ENCODE measurements at regions not wholly inside any gene's neighbourhood (a gene's known extent, or its start where the extent isn't known, plus 50 kb on each side); places are given as distances from the start of the nearest gene placed in this dataset.
"Not testable (repeated sequence)": the region's sequence is repeated elsewhere in the genome, so short reads cannot be mapped to it uniquely, and the experiment has no call there.

DNA sequence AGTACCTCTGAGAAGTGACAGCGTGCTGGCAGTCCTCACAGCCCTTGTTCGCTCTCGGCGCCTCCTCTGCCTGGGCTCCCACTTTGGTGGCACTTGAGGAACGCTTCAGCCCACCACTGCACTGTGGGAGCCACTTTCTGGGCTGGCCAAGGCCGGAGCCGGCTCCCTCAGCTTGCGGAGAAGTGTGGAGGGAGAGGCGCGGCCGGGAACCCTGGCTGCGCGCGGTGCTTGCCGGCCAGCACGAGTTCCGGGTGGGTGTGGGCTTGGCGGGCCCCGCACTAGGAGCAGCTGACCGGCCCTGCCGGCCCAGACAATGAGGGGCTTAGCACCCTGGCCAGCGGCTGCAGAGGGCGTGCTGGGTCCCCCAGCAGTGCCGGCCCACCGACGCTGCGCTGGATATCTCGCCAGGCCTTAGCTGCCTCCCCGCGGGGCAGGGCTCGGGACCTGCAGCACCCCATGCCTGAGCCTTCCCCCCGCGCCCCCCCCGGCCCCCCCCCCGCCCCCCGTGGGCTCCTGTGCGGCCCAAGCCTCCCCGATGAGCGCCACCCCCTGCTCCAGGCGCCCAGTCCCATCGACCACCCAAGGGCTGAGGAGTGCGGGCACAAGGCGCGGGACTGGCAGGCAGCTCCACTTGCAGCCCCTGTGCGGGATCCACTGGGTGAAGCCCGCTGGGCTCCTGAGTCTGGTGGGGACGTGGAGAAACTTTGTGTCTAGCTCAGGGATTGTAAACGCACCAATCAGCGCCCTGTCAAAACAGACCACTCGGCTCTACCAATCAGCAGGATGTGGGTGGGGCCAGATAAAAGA lies 847.7 kb upstream of the CDH6 start:
- not testable (repeated sequence) for DNase-seq

DNA sequence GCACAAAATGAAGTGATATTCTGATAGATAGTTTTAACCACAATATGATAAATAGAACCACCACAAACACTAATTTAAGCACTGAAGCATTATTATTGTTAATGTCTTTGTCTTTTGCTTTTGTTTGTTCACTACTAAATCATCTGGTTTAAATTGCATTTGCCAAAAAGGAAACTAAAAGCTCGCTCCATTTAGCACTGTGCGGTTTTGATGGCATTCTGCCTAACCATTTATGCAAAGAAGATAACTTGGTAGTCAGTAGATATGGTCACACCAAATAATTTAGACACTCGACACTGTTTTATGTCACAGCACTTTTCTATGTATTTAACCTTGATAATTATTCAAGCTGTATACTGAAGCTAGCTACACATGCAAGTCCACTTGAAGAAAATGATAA lies 849.8 kb upstream of the CDH6 start:
- DNase-seq, result no peak

GRCh38 chr5:30341466-30341865 lies 852.0 kb upstream of the CDH6 start:
- no peak for DNase-seq

DNA sequence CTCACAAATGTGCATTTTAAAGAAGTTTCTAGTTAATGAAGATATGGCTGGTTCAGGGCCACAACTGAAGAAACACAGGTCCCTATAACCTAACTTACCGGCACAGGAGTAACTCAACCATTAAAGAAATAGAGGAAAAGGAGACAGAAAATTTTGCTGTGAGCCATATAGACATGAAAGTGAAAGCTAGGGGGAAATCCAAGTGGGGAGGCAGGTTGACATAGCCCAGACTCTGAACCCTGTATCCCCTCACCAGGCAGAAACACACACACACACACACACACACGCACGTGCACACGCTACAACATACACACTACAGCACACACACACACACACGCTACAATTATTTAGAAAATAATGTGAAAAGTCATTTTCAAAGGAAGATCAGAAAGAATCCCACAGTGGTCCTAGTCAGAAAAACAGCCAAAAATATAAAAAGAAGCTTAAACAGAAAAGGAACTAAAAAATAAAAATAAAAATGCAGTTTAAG lies 856.4 kb upstream of the CDH6 start:
- DNase-seq, result no peak

GRCh38 chr5:30331534-30331933 lies 862.0 kb upstream of the CDH6 start:
- no peak for DNase-seq

DNA sequence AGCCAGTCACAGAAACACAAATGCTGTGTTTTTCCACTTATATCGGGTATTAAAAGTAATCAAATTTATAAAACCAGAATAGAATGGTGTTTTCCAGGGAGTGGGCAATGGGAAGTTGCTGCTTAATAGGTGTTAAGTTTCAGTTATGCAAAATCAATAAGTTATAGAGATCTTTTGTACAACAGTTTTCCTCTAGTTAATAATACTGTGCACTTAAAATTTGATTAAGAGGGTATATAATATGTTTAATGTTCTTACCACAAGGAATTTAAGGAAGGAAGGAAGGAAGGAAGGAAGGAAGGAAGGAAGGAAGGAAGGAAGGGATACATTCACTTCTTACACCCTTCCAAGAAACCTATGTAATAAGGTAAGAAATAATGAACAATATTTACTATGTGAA lies 867.7 kb upstream of the CDH6 start:
- no peak for DNase-seq

DNA sequence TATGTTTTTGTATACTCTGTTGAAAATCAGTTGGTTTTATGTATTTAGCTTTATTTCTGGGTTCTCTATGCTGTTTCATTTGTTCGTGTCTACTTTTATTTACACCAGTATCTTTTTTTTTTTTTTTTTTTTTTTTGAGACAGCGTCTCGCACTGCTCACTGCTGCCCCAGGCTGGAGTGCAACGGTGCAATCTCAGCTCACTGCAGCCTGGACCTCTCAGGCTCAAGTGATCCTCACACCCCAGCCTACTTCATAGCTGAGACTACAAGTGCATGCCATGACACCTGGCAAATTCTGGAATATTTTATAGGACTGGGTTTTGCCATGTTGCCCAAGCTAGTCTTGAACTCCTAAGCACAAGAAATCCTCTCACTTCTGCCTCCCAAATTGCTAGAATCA lies 869.4 kb upstream of the CDH6 start:
- no peak for DNase-seq

- DNase-seq, result no peak
Measured at GRCh38 chr5:30287890-30288289, 905.6 kb upstream of the CDH6 start.

DNA sequence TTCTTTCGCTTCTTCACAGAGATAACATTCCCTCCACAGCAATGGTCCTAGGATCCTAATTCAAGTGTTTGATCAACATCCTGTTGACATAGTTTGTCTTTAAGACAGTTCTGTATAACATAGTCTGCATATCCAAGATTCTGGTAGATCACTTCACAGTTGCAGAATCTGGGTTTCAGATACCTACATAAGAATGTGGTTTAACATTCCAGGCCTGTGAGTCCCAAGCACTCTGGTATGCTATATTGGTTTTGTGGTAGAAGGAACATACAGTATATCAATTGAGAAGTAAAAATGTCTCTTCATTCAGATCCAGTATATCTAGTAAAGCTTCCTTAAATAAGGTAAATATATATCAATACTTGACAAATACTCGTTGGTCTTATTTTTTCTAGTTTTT lies 914.2 kb upstream of the CDH6 start:
- DNase-seq, result no peak

- no peak for DNase-seq
Measured at GRCh38 chr5:30267026-30267425, 926.5 kb upstream of the CDH6 start.

DNA sequence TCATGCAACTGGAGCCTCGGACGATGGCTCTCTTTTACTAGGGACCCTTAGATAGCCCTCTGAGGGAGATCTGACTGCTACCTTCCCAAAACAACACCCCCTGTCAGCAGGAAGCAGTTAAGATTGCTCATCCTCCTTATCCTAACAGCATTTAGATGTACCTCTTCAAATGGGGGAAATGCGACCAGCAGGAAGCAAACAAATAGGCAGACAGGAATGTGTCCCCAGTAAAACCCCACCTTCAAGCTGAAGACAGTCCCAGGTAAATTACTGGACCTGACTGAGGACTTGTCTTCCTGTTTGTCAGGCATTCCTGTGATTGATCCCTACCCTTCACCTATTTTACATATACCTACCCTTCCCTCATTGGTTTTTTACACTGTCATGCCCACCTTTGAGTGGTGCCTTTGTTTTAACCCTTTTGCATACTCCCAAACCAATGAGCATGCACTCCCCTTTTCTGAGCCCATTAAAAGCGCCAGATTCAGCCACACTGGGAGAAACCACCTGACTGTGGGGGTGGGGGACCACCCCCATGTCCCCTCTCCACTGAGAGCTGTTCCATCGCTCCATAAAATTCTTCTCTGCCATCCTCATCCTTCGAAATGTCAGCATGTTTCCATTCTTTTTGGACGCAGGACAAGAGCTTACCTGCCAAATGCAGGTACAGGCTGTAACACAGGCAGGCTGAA lies 954.0 kb upstream of the CDH6 start:
- no peak for DNase-seq

DNA sequence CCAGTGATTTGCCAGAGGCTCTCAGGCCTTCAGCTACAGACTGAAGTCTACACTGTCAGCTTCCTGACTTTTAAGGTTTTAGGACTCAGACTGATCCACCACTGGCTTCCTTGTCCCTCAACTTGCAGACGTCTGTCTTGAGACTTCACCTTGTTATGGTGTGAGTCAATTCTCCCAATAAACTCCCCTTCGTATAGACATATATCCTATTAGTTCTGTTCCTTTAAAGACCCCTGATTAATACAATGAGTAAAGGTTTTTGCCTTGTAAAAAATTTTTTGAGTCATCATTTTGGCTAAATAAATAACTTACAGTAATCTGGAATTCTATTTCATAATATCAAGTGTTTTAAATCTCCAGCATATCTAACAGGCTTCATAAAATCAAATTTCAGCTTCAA lies 956.3 kb upstream of the CDH6 start:
- DNase-seq, result no peak

DNA sequence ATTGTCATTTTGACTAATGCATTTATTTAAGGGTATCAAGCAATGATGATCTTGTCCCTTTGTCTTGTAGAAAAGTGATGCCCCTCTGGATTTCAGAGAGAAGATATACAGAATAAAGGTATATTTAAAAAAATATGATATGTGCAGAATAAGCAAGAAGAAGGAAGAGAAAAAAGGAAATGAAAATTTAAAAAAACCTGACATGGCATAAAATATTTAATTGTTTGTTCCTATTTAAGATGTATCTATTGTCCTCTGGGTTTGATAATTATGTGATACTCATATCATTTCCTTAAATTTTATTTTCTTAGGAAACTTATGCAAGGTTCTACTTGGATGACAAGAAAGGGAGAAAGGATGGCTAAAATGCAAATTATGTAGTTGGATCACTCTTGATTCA lies 983.7 kb upstream of the CDH6 start:
- no peak for DNase-seq

DNA sequence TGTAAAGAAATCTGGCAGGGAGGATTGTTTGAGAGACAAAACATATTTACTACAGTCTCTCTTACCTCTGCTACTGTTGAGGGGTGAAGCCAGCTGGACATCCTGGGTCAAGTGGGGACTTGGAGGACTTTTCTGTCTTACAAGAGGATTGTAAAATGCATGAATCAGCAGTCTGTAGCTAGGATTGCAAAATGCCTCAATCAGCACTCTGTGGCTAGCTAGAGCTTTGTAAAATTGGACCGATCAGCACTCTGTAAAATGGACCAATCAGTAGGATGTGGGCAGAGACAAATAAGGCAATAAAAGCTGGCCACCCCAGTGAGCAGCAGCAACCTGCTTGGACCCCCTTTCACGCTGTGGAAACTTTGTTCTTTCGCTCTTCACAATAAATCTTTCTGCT lies 995.8 kb upstream of the CDH6 start:
- no peak for DNase-seq

- no peak for DNase-seq
Measured at GRCh38 chr5:30195036-30195435, 998.5 kb upstream of the CDH6 start.

- no peak for DNase-seq
Measured at GRCh38 chr5:30194595-30194994, 998.9 kb upstream of the CDH6 start.

GRCh38 chr5:30183795-30184194 lies 1009.7 kb upstream of the CDH6 start:
- no peak for DNase-seq

GRCh38 chr5:30156156-30156555 lies 1037.3 kb upstream of the CDH6 start:
- no peak for DNase-seq

- DNase-seq, result no peak
Measured at GRCh38 chr5:30152431-30152830, 1041.1 kb upstream of the CDH6 start.

DNA sequence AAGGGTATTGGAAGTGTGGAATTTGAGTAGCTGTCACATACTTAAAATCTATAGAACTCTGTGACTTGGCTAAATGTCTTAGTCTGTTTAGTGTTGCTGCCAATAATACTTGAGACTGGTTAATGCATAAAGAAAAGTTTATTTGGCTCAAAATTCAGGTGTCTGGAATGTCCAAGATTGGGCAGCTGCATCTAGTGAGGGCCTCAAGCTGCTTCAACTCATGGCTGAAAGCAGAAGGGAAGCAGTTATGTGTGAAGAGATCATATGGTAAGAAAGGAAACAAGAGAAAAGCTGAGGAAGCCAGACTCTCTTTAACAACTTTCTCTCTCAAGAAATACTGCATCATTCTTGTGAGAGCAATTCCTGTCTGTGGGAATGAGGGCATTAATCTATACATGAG lies 1043.3 kb upstream of the CDH6 start:
- no peak for DNase-seq

- no peak for DNase-seq
Measured at GRCh38 chr5:30149526-30149925, 1044.0 kb upstream of the CDH6 start.

- no peak for DNase-seq
Measured at GRCh38 chr5:30147976-30148375, 1045.5 kb upstream of the CDH6 start.

DNA sequence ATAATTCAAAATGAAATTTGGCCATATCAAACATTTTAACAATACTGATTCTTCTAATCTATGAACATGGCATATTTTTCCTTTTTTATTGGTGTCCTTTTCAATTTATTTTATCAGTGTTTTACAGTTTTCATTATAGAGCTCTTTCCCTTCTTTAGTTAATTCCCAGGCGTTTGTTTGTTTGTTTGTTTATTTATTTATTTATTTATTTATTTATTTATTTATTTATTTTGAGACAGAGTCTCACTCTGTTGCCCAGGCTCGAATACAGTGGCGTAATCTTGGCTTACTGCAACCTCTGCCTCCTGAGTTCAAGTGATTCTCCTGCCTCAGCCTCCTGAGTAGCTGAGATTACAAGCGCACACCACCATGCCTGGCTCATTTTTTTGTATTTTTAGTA lies 1049.4 kb upstream of the CDH6 start:
- not testable (repeated sequence) for DNase-seq

DNA sequence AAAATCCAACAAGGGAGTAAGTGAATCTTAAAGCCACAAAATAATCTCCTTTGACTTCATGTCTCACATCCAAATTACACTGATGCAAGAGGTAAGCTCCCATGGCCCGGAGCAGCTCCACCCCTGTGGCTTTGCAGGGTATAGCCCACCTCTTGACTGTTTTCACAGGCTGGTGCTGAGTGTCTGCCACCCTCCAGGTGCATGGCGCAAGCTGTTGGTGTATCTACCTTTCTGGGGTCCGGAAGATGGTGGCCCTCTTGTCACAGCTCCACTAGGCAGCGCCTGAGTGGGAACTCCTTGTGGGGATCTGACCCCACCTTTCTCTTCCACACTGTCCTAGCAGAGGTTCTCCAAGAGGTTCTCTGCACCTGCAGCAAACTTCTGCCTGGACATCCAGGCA lies 1051.1 kb upstream of the CDH6 start:
- no peak for DNase-seq

- DNase-seq, result no peak
Measured at GRCh38 chr5:30121043-30121442, 1072.4 kb upstream of the CDH6 start.

All from effector CD8-positive, alpha-beta T cell (primary cell).